Right atrium auricular region (tissue), 2 donors: ENCODE measurements at regions not wholly inside any gene's neighbourhood (a gene's known extent, or its start where the extent isn't known, plus 50 kb on each side); places are given as distances from the start of the nearest gene placed in this dataset.

Experiments used
- DNase-seq: peaks from one replicate; pipeline ENCODE4 v3.0.0-alpha.2; 2019; ENCODE audit warnings: low spot score
- H3K27ac ChIP-seq, 2 donors: fragments of 200-600 bp; sonication (generic); 1 replicate in 1 of 2; 2 replicates in 1 of 2; pipeline ENCODE4 v1.5.1; 2016 to 2019
- H3K27me3 ChIP-seq, 2 donors: fragments of 200-600 bp; sonication (generic); one replicate each; pipeline versions ENCODE4 v1.5.1 to v1.6.0; 2017 to 2019
- H3K36me3 ChIP-seq: fragments of 200-600 bp; sonication (generic); one replicate; pipeline ENCODE4 v1.5.1; 2016
- H3K4me1 ChIP-seq, 2 donors: fragments of 200-600 bp; sonication (generic); one replicate each; pipeline versions ENCODE4 v1.5.1 to v1.6.0; 2017 to 2019
- H3K4me3 ChIP-seq, 2 donors: fragments of 200-600 bp; sonication (generic); 1 replicate in 1 of 2; 2 replicates in 1 of 2; pipeline ENCODE4 v1.5.1; 2017 to 2019; ENCODE audit warnings: mild to moderate bottlenecking in 1 of 2, moderate library complexity in 1 of 2
- H3K9me3 ChIP-seq, 2 donors: fragments of 200-600 bp; sonication (generic); one replicate each; pipeline ENCODE4 v1.5.1; 2019
- TF ChIP-seq, protein P1 (sequence below), 2 donors: fragments of 200-600 bp; sonication (generic); IDR thresholded peaks; one replicate each; pipeline ENCODE4 v1.5.1; 2019; ENCODE audit warnings: antibody characterized with exemption in 2 of 2

DNA sequence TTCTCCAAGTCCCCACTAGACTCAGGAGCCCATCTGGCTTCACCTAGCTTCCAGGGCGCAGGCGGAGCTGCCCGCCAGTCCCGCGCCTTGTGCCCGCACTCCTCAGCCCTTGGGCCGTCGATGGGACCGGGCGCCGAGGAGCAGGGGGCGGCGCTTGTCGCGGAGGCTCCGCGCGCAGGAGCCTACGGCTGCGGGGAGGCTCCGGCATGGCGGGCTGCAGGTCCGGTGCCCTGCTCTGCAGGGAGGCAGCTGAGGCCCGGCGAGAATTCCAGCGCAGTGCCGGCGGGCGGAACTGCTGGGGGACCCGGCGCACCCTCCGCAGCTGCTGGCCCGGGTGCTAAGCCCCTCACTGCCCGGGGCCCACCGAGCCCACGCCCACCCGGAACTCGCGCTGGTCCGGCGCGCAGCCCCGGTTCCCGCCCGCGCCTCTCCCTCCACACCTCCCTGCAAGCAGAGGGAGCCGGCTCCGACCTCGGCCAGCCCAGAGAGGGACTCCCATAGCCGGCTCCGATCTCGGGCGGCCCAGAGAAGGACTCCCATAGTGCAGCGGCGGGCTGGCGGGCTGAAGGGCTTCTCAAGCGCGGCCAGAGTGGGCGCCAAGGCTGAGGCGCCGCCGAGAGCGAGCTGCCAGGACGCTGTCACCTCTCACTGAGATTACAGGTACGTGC, 78.1 kb upstream of the PJA2 start:
- no peak for DNase-seq
- Histone ChIP-seq H3K36me3 (no peaks in the 10 kb centered on the region), H3K4me3 (no peak overlapping the region), H3K4me1 (peaks cover 0 to 26% of the 10 kb centered on the region in 2 donors), H3K27me3 (no peaks in the 10 kb centered on the region), H3K27ac (no peak overlapping the region), H3K9me3 (no peaks in the 10 kb centered on the region)
- TF ChIP-seq, protein P1, sequence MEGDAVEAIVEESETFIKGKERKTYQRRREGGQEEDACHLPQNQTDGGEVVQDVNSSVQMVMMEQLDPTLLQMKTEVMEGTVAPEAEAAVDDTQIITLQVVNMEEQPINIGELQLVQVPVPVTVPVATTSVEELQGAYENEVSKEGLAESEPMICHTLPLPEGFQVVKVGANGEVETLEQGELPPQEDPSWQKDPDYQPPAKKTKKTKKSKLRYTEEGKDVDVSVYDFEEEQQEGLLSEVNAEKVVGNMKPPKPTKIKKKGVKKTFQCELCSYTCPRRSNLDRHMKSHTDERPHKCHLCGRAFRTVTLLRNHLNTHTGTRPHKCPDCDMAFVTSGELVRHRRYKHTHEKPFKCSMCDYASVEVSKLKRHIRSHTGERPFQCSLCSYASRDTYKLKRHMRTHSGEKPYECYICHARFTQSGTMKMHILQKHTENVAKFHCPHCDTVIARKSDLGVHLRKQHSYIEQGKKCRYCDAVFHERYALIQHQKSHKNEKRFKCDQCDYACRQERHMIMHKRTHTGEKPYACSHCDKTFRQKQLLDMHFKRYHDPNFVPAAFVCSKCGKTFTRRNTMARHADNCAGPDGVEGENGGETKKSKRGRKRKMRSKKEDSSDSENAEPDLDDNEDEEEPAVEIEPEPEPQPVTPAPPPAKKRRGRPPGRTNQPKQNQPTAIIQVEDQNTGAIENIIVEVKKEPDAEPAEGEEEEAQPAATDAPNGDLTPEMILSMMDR (IDR thresholded peaks at IDR 0.05), result no peak

DNA sequence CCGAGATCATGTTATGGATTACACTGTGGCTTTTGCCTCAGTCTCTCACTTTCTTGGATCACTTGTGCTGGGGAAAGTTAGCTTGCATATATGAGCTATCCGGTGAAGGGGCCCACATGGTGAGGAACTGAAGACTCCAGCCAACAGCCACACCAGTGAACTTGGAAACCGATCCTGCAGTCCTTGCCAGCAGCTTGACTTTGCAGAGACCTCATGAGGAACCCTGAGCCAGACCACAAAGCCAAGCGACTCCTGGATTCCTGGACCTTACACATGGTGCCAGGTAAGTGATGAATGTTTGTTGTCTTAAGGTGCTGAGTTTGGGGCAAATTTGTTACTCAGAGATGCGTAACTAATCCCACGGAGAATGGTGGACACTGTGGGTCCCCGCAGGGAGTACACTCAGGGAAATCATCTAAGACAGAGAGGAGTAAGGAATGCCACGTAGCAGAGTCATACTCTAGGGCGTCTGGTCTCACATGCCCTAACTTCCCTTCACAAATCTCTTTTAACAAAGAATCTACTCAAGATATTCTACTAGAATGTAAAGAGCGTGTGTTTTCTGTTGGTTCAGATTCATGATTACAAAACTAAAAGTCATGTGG, 76.5 kb upstream of the PJA2 start:
- DNase-seq, result no peak
- TF ChIP-seq, protein P1 (IDR thresholded peaks at IDR 0.05), result no peak
- Histone ChIP-seq H3K36me3 (no peaks in the 10 kb centered on the region), H3K27me3 (no peaks in the 10 kb centered on the region), H3K4me1 (peaks cover 0 to 28% of the 10 kb centered on the region in 2 donors), H3K9me3 (no peaks in the 10 kb centered on the region), H3K4me3 (no peak overlapping the region), H3K27ac (no peak overlapping the region)

DNA sequence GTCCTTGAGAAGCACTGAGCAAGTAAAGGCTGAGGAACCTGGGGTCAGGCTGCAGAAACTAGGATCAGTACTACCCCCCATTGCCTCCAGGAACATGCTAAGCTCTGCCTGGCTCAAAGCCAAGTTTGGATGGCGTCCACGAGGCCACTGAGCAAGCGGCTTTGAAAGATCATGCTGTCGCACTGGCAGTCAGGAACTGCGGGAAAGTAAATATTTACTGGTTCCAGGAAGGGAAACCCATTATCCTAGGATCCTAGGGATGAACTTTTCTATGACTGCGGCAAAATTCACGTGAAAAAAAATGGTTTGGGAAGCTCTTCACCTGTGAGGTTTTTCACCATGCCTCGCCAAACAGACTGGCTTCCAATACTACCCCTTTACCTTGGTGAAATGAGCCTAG, 75.3 kb upstream of the PJA2 start:
- peak; percentile 67 for DNase-seq

DNA sequence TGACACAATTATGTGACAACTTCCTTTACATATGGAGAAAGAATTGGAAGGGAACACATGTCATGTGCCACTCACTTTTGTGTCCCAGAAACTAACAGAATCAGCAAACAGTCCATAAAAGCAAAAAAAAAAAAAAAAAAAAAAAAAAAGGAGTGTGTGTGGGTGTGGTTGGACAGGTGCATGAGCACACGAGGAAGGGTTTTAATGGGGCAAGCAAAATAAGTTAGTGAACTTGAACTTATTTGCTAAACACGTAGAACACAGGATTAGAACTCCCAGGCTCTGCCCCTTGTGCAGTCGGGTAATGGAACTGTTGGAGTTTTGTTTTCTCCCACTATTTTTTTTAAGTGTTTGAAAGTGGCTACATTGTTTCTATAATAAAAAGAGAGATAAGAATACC, 74.8 kb upstream of the PJA2 start:
- Histone ChIP-seq H3K4me1 (peaks cover 0 to 28% of the 10 kb centered on the region in 2 donors), H3K9me3 (no peaks in the 10 kb centered on the region), H3K27me3 (no peaks in the 10 kb centered on the region), H3K4me3 (no peak overlapping the region), H3K36me3 (no peaks in the 10 kb centered on the region), H3K27ac (no peak overlapping the region)
- TF ChIP-seq, protein P1 (IDR thresholded peaks at IDR 0.05), result no peak
- DNase-seq, result no peak

More for the DNA sequence above, 75.3 kb upstream of the PJA2 start:
- H3K27me3 ChIP-seq, result no peaks in the 10 kb centered on the region
- H3K4me1 ChIP-seq, result peaks cover 0 to 28% of the 10 kb centered on the region in 2 donors
- H3K27ac ChIP-seq, result no peak overlapping the region
- TF ChIP-seq, protein P1 (IDR thresholded peaks at IDR 0.05), result no peak
- H3K9me3 ChIP-seq, result no peaks in the 10 kb centered on the region
- no peak overlapping the region for H3K4me3 ChIP-seq
- H3K36me3 ChIP-seq, result no peaks in the 10 kb centered on the region

DNA sequence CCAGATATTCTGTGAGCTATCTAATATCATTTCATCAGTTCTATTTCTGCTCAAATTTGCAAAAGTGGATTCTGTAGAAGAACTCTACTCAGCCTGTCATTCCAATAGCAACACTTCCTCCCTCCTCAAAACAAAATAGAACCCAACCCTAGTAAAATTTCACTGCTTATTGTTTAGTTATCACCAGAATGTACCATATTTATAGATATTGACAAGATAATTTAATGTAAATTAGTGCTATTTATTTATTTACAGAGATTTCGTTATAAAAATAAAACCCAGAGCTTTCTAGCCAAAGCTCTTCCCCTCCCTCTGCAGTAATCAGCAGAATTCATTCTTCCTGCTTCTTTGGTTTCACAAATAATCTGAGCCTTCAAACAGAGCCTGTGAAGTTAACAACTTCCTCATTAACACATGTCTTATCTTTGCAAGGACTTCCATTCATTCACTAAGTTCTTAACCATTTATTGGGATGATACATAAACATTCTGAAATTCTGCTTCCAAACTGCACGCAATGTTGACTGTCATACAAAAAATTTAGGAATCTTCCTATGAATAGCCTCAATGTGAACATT, 73.7 kb upstream of the PJA2 start:
- H3K4me3 ChIP-seq, result no peak overlapping the region
- TF ChIP-seq, protein P1 (IDR thresholded peaks at IDR 0.05), result no peak
- no peaks in the 10 kb centered on the region for H3K36me3 ChIP-seq
- H3K27me3 ChIP-seq, result no peaks in the 10 kb centered on the region
- no peak for DNase-seq
- peaks cover 0 to 28% of the 10 kb centered on the region in 2 donors for H3K4me1 ChIP-seq
- no peaks in the 10 kb centered on the region for H3K9me3 ChIP-seq
- H3K27ac ChIP-seq, result no peak overlapping the region
